ENCODE measurements at regions not wholly inside any gene's neighbourhood (a gene's known extent, or its start where the extent isn't known, plus 50 kb on each side); places are given as distances from the start of the nearest gene placed in this dataset.

- intact Hi-C loops (cut with DNase I; ENCODE audit: low total_unique reads) = no loop called here
- 89% methylated on average over 13 of the region's 13 CpGs for WGBS, 2 donors
- no peak overlapping the region for H3K4me3 ChIP-seq (ENCODE audit: low read depth, poor library complexity, severe bottlenecking)
- no peak for TF ChIP-seq CTCF (IDR thresholded peaks at IDR 0.05)
- no peak for TF ChIP-seq POLR2A (IDR thresholded peaks at IDR 0.05)
- peak in 1 of 2 donors; percentile 85 for DNase-seq (ENCODE audit: low spot score in 2 of 2)
Measured at GRCh38 chr2:196230061-196230854, 58.9 kb upstream of the STK17B start.

GRCh38 chr2:196233021-196233804 is 61.8 kb upstream of the STK17B start:
- TF ChIP-seq CTCF (IDR thresholded peaks at IDR 0.05) (no peak), POLR2A (IDR thresholded peaks at IDR 0.05) (no peak)
- peak in 1 of 2 donors; percentile 67 for DNase-seq (ENCODE audit: low spot score in 2 of 2)
- 2 to 11% methylated on average over 5 of the region's 5 CpGs for WGBS, 2 donors
- intact Hi-C loops (cut with DNase I; ENCODE audit: low total_unique reads) = no loop called here
- no peak overlapping the region for H3K4me3 ChIP-seq (ENCODE audit: low read depth, poor library complexity, severe bottlenecking)

- TF ChIP-seq POLR2A (IDR thresholded peaks at IDR 0.05) (no peak), CTCF (IDR thresholded peaks at IDR 0.05) (no peak)
- DNase-seq (ENCODE audit: low spot score in 2 of 2) = no peak
- intact Hi-C loops (cut with DNase I; ENCODE audit: low total_unique reads) = no loop called here
- no peak overlapping the region for H3K4me3 ChIP-seq (ENCODE audit: low read depth, poor library complexity, severe bottlenecking)
- 60 to 66% methylated on average over 4 of the region's 4 CpGs for WGBS, 2 donors
Measured at GRCh38 chr2:196233805-196234475, 62.6 kb upstream of the STK17B start.

GRCh38 chr2:196234672-196235071 is 63.3 kb upstream of the STK17B start:
- intact Hi-C loops (cut with DNase I; ENCODE audit: low total_unique reads) = no loop called here
- no peak for DNase-seq (ENCODE audit: low spot score in 2 of 2)
- 54 to 66% methylated on average over 4 of the region's 4 CpGs for WGBS, 2 donors
- TF ChIP-seq POLR2A (IDR thresholded peaks at IDR 0.05) (no peak), CTCF (IDR thresholded peaks at IDR 0.05) (no peak)
- no peak overlapping the region for H3K4me3 ChIP-seq (ENCODE audit: low read depth, poor library complexity, severe bottlenecking)

- no peak for TF ChIP-seq CTCF (IDR thresholded peaks at IDR 0.05)
- no peak for TF ChIP-seq POLR2A (IDR thresholded peaks at IDR 0.05)
- H3K4me3 ChIP-seq (ENCODE audit: low read depth, poor library complexity, severe bottlenecking) = no peak overlapping the region
- 77 to 79% methylated on average over 2 of the region's 2 CpGs for WGBS, 2 donors
- intact Hi-C loops (cut with DNase I; ENCODE audit: low total_unique reads) = no loop called here
- no peak for DNase-seq (ENCODE audit: low spot score in 2 of 2)
Measured at GRCh38 chr2:196238836-196239380, 67.5 kb upstream of the STK17B start.

All from lower leg skin (tissue), 4 donors.